ENCODE measurements at regions not wholly inside any gene's neighbourhood (a gene's known extent, or its start where the extent isn't known, plus 50 kb on each side); places are given as distances from the start of the nearest gene placed in this dataset.

- TF ChIP-seq POLR2A (IDR thresholded peaks at IDR 0.05) = no peak
- TF ChIP-seq CTCF (IDR thresholded peaks at IDR 0.05 in 4 of 5, conservative IDR thresholded peaks at IDR 0.05 in 1 of 5) = no peak
These were observed 188.4 kb upstream of the MAOA start for GRCh38 chrX:43467608-43468234.
